GM12892 (cell line): ENCODE measurements at regions not wholly inside any gene's neighbourhood (a gene's known extent, or its start where the extent isn't known, plus 50 kb on each side); places are given as distances from the start of the nearest gene placed in this dataset.

Experiments
- DNase-seq: peaks from one replicate; pipeline ENCODE4 v3.0.0; 2011; ENCODE audit not compliant: insufficient read length
- FAIRE-seq: peaks from 2 replicates; lab custom pipeline; 2011; peaks lifted over from hg19 to GRCh38; lab: Jason Lieb, UNC
- POLR2A ChIP-seq: IDR thresholded peaks from 2 replicates; pipeline ENCODE4 v1.6.1; 2011; ENCODE audit warnings: low read depth, low read length, control low read depth
- POLR2AphosphoS5 ChIP-seq: IDR thresholded peaks from 2 replicates; pipeline ENCODE4 v1.6.1; 2011; ENCODE audit warnings: low read depth, low read length, control low read depth
- TAF1 ChIP-seq: IDR thresholded peaks from 2 replicates; pipeline ENCODE4 v1.6.1; 2011; ENCODE audit warnings: low read depth, mild to moderate bottlenecking, control low read depth, low read length, borderline replicate concordance

DNA sequence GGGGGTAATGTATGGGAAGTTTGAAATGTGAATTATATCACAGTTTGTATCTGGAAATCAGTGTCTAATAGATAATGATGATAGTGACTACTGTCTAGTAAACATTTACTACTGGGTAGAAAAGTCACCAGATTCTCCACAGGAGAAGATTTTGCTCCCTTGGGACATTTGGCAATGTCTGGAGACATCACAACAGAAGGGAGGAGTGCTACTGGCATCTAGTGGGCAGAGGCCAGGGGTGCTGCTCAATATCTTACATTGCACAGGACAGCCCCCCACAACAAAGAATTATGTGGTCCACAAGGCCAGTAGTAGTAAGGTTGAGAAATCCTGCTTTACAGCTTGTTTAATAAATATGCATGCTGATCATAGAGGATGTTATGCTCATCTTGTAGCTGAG is 92.3 kb upstream of the PRPS1L1 start:
- no peak for TF ChIP-seq TAF1
- no peak for TF ChIP-seq POLR2AphosphoS5
- TF ChIP-seq POLR2A, result no peak
- FAIRE-seq (no peak), DNase-seq (no peak)

- TF ChIP-seq TAF1 (no peak), POLR2A (no peak), POLR2AphosphoS5 (no peak)
- DNase-seq, result no peak
- FAIRE-seq, result no peak
Measured at GRCh38 chr7:18123508-18124239, 96.0 kb upstream of the PRPS1L1 start.

DNA sequence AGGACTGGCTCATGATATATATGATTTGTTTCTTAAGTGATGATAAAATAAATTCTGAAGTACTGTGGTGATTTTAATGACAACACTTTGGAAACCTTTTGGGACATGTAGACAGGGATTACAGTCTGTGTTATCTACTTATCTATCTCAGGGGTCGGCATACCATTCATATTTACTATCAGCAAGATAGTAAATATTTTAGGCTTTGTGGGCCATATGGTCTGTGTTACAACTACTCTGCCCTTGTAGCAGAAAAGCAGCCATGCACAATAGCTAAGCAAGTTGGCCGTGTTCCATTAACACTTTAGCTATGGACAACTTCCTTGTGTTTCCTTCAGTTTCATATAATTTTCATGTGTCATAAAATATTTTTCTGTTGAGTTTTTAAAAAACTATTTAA is 97.8 kb upstream of the PRPS1L1 start:
- no peak for DNase-seq
- no peak for TF ChIP-seq POLR2A
- TF ChIP-seq POLR2AphosphoS5, result no peak
- no peak for TF ChIP-seq TAF1
- FAIRE-seq, result no peak

DNA sequence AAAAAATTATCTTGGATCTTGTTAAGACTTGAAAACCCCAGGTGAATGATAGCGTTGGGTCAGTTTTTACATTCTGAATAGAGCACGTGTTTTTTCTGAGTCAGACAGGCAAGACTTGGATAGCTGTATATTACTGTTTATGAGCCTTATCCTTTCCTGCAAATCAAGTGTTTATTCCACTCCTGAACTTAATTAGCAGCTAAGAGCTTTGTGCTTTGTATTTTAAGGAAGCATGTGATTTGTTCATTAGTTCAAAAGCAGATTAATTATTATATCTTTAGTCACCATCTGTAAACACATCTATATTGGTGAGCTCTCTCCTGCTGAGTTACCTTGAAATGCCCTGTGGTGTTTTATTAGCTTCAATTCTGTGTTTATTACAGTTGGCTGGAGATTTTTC is 98.6 kb upstream of the PRPS1L1 start:
- TF ChIP-seq POLR2AphosphoS5 (no peak), POLR2A (no peak), TAF1 (no peak)
- DNase-seq (no peak), FAIRE-seq (no peak)

DNA sequence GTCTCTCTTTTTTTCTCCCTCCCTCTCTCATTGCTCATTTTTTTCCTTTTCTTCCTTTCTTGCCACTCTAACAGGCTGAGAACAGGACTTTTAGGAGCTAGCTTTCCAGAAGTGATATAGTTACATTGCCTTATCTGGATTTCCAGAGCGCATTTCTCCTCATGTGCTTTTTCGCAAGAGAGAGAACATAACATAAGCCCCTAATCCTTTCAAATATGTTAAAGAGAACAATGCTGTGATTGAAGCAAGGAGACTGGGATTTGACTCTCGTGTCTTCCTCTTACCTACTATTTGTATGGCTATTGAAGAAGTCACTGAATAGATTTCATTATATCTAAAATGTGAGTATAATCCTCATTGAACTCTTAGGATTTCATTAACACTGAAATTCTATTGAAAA is 101.2 kb upstream of the PRPS1L1 start:
- TF ChIP-seq TAF1 (no peak), POLR2A (no peak)
- DNase-seq (no peak), FAIRE-seq (no peak)

DNA sequence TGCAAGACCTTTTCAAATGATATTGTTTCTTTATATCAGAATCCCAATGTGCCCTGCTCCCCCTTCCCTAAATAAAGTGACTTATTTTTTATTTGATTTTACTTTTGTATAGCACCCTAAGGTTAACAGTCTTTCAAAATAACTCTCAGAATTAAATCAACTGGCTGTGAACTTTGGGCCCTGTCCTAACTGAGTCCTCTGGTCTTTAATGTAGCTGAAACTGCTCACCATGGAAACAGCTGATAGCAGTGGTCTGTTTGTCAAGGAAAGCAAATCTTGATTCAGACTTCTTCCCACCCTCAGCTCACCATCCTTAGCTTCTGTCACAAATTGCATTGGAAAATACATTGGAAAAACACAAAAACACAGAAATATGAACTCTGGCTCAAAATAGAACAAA is 105.2 kb upstream of the PRPS1L1 start:
- no peak for TF ChIP-seq POLR2A
- TF ChIP-seq POLR2AphosphoS5, result no peak
- no peak for TF ChIP-seq TAF1
- FAIRE-seq (no peak), DNase-seq (no peak)

- DNase-seq (no peak), FAIRE-seq (no peak)
- TF ChIP-seq TAF1 (no peak), POLR2AphosphoS5 (no peak), POLR2A (no peak)
Measured at GRCh38 chr7:18133921-18134320, 106.3 kb upstream of the PRPS1L1 start.

DNA sequence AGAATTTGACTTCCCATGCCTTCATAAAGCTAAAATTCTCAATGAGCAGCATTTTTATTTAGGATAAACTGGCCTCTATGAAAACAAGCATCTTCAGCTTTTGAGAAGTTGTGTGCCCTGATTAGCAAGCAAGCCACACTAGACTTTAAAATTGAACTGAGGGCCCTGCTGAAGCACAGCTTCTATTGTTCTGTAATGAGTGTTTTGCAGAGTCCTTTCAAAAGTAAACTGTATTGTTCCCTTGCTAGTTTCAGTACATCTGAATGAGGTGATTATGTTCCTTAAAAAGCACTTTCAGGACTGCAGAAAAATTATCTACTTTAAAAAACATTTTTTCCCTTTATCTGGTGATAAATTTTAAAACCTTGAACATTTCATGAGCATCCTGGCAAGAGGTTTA is 113.3 kb upstream of the PRPS1L1 start:
- TF ChIP-seq TAF1 (no peak), POLR2A (no peak), POLR2AphosphoS5 (no peak)
- no peak for FAIRE-seq
- DNase-seq, result no peak

DNA sequence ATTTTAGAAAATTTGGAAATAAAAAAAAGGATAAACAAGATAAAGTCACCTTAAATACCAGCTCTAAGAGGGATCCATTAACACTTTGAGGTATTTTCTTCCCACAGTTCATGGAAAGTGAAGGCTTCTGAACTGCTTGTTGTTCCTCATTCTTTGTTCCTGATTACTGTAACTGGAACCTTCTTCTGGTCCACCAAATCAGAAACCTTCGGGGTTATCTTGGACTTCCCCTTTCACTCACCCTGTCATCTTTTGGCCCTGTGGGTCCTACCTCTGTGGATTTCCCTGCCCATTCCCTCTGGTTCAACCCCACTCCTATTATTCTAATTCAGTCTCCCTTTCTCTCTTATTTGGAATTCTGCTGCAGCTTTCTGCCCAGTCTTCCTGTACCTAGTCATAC is 116.5 kb upstream of the PRPS1L1 start:
- TF ChIP-seq POLR2AphosphoS5 (no peak), POLR2A (no peak), TAF1 (no peak)
- no peak for DNase-seq
- peak; percentile 73 for FAIRE-seq

DNA sequence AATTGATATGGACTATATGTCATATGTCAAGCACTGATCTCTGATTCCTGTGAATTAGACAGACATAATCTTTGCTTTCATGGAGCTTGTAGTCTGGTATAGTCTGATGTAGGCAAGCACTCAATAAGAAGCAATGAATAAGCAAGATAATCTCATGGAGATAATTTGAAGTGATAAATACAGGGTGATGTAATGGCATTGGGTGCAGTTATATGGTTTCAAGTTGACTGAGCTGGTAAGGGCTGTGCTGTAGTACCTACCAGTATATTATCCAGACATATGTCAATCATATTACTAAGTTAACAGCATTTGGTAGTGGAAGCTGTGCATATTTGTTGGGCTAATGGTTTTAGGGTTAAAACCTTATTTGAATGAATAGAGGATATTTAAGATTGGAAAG is 117.5 kb upstream of the PRPS1L1 start:
- no peak for DNase-seq
- FAIRE-seq, result no peak
- TF ChIP-seq TAF1 (no peak), POLR2AphosphoS5 (no peak), POLR2A (no peak)

DNA sequence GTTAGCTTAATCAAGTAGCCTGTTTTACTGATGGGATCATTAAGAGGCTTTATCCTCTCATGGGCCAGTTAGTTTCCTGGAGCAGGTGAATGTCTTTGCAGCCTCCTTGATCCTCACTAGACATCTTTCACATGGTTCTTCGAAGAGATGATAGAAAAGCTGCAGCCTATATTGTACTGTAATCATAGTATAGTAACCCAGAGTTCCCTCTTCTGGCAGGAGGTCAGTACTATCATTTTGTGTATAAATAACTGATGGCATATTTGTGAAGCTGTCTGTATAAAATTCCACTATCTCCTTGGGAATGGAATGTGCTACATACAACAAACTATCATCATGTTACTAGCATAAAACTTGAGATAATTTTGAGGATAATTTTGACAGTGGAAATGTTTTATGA is 123.8 kb upstream of the PRPS1L1 start:
- no peak for FAIRE-seq
- TF ChIP-seq TAF1 (no peak), POLR2A (no peak), POLR2AphosphoS5 (no peak)
- DNase-seq, result no peak

DNA sequence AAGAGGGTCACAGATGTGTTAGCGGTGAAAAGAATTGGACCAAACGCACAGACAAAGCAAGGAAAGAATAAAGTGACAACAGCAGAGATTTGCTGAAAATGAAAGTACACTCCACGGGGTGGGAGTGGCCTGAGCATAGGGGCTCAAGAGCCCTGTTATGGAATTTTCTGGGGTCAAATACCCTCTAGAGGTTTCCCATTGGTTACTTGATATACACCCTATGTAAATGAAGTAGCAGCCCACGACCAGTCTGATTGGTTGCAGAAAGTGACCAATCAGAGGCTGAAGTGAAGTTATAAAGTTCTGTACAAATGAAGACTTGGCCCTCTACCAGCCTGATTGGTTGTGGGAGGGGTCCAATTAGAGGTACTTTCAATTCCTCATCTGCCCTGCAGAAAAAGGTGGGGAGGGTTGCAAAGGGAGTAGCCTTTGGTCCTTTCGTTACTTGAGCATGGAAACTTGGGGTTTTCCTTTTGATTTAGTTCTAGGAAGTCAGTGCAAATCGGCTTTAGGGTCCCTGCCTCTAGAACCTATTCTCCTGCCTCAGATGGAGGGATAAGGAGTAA is 125.6 kb upstream of the PRPS1L1 start:
- TF ChIP-seq TAF1 (no peak), POLR2AphosphoS5 (no peak), POLR2A (no peak)
- no peak for FAIRE-seq
- DNase-seq, result no peak
